NCI-H128 (cell line): ENCODE measurements at regions not wholly inside any gene's neighbourhood (a gene's known extent, or its start where the extent isn't known, plus 50 kb on each side); places are given as distances from the start of the nearest gene placed in this dataset.

Source experiments
- DNase-seq: peaks from one replicate; lab custom pipeline; 2025; ENCODE audit not compliant: unreplicated experiment; lab: John Stamatoyannopoulos, UW

DNA sequence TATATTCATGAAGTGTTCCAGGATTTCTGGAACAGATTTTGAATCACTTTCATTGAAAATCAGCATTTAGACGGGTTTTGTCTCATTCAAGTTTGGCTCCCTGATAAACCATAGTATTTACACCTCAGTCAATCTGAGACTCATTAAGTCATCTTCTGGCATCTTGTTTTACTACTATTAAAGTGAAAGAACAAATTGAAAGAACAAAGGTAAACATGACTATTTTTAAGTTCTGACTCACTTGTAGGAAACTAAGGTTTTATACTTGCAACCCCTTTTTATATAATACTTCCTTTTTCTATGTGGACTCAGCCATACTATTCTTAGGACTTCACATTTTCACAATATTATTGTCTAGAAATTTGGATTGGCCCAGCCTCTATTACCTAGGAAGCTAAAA, 854.4 kb downstream of the SQOR start:
- no peak for DNase-seq

DNA sequence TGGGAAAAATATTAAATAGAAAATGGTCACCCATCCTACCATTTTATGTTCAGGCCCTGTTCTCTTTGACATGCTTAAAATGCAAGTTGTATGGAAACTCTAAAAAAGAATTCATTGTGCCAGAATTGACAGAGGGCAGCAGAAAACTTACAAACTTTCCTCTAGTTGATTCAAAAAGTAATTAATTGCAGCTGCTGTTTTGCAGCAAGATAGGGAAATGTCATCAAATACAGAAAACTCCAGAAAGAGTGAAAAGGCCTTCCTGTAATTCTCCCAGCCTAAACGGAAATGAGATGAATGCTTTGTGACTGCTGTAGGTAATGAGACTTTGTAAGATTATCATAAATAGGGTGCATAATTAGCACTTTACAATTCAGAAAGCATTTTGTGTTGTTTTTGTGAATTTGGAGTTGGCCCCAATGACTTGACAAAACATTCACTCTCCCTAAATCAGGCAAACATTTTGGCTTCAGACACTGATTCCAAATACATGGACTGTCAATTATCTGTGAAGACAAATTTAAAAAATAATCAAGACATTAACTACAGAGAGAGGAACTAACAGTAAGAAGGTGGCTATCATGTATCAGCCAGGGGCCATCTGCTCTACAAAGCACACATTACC, 861.8 kb downstream of the SQOR start:
- no peak for DNase-seq

DNA sequence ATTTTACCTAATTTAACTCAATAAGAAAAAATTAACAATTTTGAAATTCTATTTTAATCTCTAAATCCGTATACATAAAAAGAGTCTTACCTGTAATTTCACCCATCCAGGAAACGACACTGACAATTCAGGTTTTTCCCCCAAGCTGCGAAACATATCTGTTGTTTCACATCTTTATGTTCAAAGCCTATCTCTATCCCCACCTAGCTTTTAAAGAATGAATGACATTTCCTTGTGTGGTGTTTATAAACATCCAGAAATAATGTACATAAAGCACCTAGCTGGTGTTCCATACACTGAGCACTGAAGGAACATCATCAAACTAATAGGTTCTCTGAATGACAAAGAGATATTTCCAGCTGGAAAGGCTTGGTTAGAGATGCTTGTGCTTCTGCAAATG, 867.8 kb downstream of the SQOR start:
- no peak for DNase-seq

DNA sequence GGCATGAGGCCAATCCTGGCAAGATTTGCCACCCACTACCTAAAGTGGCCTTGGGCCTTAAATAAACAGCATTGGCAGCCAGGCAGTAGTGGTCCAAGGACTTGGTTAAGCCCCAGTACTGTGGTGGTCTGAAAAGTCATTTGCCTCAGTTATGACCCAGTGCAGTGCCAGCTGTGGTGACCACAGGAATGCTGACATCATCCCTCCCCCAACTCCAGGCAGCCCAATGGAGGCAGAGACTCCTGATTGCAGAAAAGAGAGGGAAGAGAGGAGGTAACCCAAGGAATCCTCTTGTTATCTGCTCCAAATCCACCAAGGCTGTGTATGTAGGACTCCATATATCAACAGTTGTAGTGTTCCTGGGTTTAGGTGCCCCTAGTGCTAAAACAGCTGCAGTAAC, 883.6 kb downstream of the SQOR start:
- DNase-seq = no peak

DNA sequence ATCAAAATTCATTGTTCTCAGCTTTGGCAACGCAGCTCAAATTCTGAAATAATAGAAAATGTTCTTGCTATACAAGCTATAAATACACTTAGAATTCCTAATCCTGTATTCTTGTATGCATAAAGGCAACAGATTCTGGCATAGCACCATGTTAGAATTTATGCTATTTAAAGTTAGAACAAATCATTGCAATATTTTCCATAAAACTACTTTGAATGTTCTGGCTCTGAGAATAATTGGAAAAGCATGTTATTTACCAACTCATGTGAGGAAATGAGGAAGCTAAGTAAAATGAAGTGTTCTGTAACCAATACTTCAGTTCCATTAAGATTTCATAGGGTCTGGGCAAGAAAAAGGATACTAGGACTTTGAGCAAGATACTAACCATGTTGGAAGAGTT, 888.9 kb downstream of the SQOR start:
- DNase-seq = no peak

DNA sequence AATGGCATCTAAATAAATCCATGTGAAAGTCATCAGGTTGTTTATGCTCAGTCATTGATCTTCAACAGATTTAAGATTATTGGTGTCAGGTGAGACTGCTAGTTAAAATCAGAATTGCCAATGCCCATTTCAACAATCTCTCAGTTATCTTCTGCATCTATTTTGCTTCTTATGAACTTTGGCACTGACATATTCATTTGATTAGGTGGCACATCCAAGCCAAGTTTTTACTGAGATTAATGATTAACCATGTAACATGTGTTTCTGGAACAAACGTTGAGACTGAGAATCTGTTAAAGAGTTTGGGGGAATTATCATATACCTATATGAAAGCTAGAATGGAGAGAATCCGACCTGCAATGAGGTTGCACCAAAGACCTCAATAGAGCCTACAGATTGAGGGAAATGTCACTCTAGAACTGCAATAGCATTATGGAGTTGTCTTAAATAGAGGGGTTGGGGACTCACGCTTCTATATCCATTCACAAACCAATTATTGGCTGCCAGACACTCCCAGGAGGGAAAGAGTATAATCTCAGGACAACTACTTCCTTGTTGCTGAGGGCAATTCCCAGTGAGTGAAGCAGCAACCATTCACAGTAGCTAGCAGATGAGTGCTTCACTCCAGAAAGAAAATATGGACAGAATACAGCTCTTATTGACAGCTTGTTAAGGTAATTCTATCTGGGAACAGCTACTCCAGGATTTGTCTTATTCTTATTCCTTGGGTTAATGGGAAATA, 891.3 kb downstream of the SQOR start:
- DNase-seq = no peak

DNA sequence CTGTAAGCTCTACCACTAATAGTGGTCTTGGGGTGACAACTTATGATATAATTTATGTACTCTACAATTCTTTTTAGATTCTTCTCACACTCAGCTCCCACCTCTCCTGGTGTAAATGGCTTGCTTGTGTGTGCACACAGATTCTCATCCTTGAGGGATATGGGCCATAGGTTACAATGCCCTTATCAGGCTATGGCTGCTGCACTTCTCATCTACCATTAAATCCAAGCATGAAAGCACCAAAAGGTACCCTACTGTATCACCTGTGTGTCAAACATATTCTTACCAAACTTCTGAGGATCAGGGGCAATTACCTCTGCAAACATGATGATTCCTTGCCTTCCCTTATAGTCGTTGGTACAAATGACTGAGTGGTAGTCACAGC, 891.9 kb downstream of the SQOR start:
- DNase-seq = no peak

DNA sequence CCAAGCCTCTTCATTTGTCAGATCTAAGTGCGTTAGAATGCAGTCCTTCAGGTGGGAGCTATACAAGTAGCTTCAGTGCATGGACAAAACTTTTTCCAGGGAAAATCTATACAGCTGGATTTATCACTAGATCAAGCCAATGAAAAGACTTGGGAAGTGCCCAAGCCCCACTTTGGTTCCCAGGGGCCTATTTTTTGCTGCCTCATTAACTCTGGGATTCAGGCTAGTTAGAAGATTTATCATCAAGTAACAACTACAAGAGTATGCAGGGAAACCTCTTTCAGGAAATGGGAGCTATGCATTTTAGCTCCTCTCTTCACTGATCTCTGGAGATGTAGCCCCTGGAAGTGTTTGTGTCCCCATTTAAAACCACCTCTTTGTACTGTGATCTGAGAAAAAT, 908.8 kb downstream of the SQOR start:
- no peak for DNase-seq

DNA sequence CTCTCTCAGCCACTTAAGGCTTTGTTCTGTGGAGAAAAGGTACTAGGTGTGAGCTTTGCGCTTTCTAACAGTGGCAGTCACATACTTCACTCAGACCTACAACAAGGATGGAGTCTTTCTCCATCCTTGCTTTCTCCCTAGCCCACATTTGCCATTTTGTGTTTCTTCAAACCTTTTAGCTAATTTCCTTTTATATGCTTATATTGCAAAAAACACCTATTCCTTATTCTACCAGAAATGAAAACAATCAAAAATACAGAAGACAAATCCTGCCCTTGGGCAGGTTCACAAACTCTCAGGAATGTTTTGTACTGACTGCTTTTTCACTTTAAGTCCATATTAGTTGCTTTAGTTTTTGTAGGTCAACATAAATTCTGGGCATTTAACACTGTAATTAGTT, 914.2 kb downstream of the SQOR start:
- DNase-seq = no peak

DNA sequence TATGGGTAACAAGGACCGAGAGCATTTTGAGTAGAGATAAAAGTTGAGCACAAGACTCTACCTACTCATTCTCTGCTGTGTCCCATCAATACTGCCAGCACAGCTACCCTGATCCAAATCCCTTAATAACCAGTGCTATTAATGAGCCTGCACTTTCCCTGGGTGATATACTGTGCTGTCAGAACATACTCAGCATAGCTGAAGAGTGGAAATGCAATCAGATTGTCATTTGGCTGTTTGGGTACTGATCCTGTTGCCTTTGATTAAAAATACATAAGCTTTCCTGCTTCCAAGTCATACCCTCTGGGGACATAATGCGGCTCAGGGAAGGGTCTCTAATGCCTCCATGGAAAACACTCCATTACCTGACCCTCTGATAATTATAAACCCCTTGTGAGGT, 917.5 kb downstream of the SQOR start:
- DNase-seq = no peak

DNA sequence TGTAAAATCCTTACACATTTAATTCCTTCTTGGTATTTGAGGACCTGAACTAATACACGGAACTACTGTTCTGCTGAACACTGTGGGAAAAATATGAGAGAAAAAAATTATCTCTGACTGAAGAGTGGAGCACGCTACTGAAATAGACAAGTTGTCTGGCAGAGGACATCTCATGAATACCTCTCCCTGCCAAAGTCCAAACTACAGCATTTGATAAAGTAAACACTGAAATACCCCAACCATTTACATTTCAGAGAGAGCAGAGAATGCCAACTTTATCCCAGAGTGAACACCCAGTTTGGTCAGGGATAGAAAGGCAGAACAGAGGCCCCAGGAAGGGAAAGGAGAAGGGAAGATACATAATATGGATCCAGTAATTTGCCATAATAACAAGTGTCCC, 920.7 kb downstream of the SQOR start:
- no peak for DNase-seq

DNA sequence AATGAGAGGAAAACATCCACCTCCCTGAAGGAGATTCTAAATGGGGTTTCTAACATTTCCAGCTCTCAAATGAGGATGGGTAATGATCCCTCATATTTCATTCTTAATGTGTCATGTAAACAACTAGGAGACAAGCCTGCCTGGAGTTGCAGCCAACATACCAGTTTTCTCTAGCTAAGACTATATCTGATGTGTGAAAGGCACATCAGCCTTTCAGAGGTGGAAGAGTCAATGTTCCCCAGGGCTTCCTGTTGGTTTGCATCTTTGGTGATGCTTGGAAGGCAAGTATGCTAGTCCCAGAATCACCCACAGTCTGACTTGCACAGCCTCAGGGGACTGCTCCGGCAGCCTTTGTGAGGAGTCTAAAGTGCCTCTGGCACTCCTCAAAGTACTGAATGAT, 921.2 kb downstream of the SQOR start:
- DNase-seq = no peak

DNA sequence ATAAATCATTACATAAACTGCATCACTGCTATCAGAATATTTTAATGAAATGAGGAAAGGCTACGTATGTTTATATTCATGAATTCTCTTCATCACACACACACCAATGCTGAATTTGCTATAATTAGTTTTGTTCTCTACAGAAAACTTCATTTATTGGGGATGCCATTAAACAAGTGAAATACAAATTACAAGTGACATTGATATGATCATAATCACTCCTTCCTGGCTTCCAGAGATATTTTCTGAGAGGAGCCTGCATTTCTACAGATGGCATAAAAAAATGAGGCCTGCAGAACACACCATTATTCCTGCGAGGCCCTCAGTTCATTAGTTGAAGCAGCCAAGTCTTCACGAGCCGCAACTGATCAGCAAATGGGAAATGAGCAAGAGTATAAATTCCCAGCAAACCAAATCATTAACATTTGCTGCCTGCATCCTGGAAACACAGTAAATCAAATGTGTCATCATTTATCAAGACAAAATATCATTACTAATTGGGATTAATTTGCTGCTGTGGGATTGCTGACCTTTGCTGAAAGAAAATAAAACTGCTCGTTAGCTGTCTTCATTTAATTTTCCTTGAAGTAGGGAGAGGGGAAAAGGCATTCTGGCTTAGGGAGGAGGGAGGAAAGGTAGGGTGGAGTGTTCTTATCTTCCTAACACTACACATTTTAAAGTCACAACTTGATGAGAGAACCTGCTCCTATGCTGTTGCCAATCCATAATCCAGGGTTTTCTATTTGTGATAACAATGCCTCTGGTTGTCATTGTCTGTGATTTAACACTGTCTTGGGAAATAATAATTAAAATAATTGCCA, 921.9 kb downstream of the SQOR start:
- DNase-seq = no peak

DNA sequence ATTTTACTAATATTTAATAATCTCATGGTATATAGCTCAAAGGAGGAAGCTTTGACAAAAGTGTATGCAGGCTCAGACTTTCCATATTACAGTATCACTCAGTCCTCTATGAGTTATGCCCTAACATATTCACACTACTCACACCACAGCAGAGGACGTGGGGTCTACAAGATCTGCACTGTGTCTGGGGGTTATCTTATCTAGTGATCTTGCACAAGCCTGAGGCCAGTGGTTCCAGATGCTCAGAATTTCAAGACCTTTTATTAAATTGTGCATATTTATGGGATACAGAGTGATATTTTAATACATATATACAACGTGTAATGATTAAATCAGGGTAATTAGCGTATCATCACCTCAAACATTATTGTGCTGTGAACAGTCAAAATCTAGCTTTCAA, 933.1 kb downstream of the SQOR start:
- DNase-seq = no peak

DNA sequence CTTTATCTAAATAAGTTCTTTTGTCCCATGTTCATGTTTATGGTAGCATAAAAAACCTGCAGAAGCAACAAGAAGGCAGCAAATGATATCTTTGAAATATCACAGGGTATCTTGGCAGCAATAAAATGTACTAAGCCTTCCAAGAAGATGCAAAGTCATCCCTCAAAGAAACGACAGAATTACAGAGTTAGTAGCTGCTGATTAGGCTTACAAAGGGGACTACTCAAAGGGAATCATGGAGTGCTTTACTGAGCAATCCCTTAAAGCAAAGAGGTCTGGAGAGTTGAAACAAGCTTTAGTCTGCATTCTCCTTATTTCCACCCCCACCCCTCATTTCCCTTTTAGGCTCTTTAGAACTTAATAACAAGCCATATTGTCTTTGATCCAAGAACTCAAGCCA, 935.0 kb downstream of the SQOR start:
- DNase-seq = no peak

DNA sequence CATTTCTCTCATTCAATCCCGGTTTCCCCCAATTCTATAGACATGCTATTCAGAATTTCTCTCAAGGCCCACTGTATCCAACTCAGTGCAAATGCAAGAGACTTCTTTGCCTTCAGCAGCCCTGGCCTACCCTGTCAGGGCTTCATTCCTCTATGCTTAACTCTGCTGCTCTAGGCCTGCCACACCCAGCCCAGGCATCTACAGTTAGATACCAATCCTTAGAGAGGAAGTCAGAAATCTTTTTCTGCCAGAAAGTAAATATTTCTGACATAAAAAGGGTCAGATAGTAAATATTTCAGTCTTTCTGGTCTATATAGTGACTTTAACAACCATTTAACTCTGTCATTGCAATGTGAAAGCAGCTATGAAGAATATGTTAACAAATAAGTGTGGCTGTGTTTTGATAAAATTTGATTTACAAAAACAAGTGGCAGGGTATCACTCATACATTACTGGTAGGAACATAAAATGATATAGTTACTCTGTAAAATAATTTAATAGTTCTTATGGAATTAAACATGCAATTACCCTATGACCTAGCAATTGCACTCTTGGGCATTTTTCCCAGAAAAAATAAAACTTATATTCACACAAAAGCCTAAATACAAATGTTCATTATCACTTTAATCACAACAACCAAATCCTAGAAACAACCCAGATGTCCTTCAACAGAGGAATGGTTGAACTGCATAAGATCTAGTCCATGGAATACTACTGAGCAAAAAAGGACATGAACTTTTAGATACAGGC, 942.0 kb downstream of the SQOR start:
- DNase-seq = no peak

DNA sequence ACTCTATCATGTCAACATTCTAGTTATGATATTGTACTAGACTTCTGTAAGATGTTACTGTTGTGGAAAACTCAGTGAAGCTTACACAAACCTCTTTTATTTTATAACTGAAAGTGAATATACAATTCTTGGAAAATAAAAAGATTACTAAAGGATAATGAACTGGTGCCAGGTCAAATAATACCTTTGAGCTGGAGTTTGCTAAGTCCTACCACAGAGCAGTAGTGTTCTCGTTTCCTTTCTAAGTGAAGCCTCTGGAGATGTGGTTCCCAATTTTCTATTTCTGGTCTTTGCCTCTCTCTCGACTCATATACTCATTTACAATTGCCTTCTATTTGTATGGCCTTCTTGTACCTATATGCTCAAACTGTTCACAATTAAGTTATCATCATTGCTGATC, 942.9 kb downstream of the SQOR start:
- DNase-seq = no peak

DNA sequence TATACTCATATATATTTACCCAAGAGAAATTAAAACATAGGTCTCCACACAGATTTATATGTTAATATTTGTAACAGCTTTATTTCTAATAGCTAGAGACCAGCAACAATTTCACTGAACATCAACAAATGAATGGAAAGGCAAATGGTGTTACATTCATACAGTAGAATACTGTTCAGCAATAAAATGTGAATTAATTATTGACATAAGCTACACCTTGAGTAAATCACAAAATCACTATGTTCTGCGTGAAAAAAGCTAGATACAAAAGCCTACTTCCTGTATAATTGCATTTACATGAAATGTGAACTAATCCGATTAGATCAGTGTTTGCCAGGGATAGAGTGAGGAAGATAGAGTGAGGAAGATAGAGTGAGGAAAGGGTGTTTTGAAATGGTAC, 945.7 kb downstream of the SQOR start:
- no peak for DNase-seq

DNA sequence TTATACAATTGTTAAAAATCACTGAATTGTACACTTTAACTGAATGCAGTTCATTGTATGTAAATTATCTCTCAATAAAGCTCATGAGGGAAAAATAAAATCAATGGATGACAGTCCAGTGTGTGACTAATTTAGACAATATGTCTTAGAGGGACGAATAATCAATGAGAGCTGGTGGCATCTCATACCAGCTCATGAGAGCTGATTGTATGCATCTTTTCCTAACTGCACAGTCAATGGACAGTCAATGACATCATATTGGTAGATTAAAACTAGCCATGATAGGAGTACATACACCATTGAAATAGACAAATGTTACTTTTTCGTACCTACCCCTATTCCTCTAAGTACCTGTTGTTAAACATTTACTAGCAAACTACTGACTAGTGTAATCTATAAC, 946.1 kb downstream of the SQOR start:
- no peak for DNase-seq

DNA sequence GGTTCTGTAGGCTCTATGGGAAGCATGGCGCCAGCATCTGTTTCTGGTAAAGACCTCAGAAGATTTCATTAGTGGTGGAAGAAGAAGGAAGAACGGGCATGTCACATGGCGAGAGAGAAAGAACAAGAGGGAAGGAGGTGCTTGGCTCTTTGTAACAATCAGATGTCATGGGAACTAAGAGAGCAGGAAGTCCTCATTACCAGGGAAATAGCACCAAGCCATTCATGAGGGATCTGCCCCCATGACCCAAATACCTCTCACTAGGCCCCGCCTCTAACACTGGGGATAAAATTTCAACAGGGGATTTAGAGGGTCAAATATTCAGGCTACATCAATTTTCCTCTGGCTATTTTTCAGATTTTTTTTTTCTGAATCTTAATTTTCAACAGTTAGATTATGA, 954.3 kb downstream of the SQOR start:
- DNase-seq = no peak

DNA sequence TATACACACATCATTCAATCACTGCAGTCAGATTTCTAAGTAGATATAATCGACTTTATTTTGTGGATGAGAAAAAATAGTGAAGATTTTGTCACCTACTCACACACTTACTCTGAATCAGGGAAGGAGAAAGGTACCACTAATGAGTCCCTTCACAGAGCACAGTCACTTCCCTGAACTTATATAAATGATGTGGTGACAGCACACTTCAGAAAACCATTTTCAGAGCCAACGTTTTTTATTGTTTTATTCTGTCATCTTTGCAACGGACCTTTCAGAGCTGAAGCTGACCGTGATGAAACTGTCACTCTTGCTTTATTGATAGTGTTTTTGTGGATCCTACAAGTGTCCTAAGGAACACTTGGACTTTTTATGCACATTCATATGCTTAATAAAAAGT, 956.6 kb downstream of the SQOR start:
- no peak for DNase-seq

DNA sequence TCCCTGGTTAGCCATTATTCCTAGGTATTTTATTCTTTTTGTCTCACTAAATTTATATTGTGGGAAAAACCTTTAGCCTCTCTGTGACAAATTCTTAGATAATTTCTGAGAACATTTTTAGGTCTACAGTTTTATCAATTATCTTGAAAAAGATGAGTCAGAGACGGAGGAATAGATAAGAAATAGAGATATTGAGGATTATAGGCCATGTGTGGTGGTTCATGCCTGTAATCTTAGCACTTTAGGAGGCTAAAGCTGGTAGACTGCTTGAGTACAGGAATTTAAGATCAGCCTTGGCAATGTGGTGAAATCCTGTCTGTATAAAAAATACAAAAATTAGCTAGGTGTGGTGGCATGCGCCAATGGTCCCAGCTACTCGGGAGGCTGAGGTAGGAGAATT, 960.2 kb downstream of the SQOR start:
- no peak for DNase-seq
